ENCODE measurements at regions not wholly inside any gene's neighbourhood (a gene's known extent, or its start where the extent isn't known, plus 50 kb on each side); places are given as distances from the start of the nearest gene placed in this dataset.

DNA sequence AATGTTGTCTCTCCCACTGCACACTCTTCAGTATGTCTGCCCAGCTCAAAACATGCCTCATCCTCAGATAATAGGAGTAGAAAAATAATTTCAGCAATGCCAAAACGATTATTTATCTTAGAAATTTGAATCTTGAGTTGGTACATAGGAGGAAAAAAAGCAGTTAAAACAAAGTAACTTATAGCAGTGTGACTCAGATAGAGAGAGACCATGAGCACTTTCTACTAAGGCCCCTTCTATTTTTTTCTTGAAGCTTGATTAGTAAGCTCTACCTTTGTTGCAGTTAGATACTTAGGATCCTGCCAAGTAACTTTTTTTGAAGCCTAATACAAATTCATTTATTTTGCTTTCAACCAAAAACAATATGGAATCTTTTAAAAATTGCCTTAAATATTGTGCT lies 212.3 kb downstream of the MAD2L1 start:
- 33 to 47% methylated on average over 1 of the region's 1 CpG for WGBS, 2 donors
- Histone ChIP-seq H3K27me3 (ENCODE audit: control insufficient read depth in 3 of 3, insufficient read depth in 3 of 3, low read length in 2 of 3) (no peaks in the 10 kb centered on the region), H3K36me3 (ENCODE audit: control insufficient read depth in 4 of 4, insufficient read depth in 4 of 4, low read length in 4 of 4) (no peaks in the 10 kb centered on the region), H3K4me3 (no peak overlapping the region), H3K27ac (ENCODE audit: low read depth in 1 of 2, low read length in 1 of 2) (no peak overlapping the region), H3K4me1 (ENCODE audit: control insufficient read depth in 5 of 5, insufficient read depth in 5 of 5, low read length in 5 of 5) (no peaks in the 10 kb centered on the region), H3K9me3 (ENCODE audit: control insufficient read depth in 4 of 4, insufficient read depth in 3 of 4, low read length in 3 of 4) (no peaks in the 10 kb centered on the region), H3K9ac (ENCODE audit: insufficient read depth in 1 of 2, low read length in 2 of 2) (no peak overlapping the region)
- DNase-seq, result no peak
- no peak for ATAC-seq (ENCODE audit: insufficient read depth, low FRiP score)
- no peak for TF ChIP-seq CTCF (IDR thresholded peaks at IDR 0.05; ENCODE audit: control extremely low read depth, extremely low read depth)

- no peaks in the 10 kb centered on the region for H3K4me1 ChIP-seq (ENCODE audit: control insufficient read depth in 5 of 5, insufficient read depth in 5 of 5, low read length in 5 of 5)
- no peak overlapping the region for H3K27ac ChIP-seq (ENCODE audit: low read depth in 1 of 2, low read length in 1 of 2)
- no peak overlapping the region for H3K4me3 ChIP-seq
- no peaks in the 10 kb centered on the region for H3K36me3 ChIP-seq (ENCODE audit: control insufficient read depth in 4 of 4, insufficient read depth in 4 of 4, low read length in 4 of 4)
- no peak overlapping the region for H3K9ac ChIP-seq (ENCODE audit: insufficient read depth in 1 of 2, low read length in 2 of 2)
- no peak for ATAC-seq (ENCODE audit: insufficient read depth, low FRiP score)
- no peak for TF ChIP-seq CTCF (IDR thresholded peaks at IDR 0.05; ENCODE audit: control extremely low read depth, extremely low read depth)
- H3K27me3 ChIP-seq (ENCODE audit: control insufficient read depth in 3 of 3, insufficient read depth in 3 of 3, low read length in 2 of 3), result no peaks in the 10 kb centered on the region
- peaks cover 0 to 3% (median 0%) of the 10 kb centered on the region in 4 donors for H3K9me3 ChIP-seq (ENCODE audit: control insufficient read depth in 4 of 4, insufficient read depth in 3 of 4, low read length in 3 of 4)
- DNase-seq, result no peak
- 88 to 89% methylated on average over 2 of the region's 2 CpGs for WGBS, 2 donors
These were observed 215.0 kb downstream of the MAD2L1 start for GRCh38 chr4:119851649-119852048.

DNA sequence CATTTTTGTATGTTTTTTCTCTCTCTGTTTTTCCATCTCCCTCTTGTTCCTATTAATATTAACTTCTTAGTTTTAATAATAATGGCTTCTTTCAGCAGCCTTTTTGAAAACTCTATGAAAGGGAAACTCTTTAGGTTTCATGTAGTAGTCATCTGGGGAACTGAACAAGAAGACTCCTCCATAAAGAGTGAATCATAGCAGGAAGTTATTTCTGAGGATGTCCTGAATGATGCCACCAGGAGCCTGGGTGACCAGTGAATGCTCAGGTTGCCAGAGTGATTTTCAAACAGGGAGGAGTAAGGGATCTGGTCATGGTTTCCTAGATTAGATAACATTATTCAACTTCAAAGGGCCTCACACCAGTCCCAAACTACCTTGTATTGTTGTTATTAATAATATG lies 212.8 kb upstream of the PDE5A start:
- DNase-seq (no peak), ATAC-seq (ENCODE audit: insufficient read depth, low FRiP score) (no peak)
- no peak overlapping the region for H3K4me3 ChIP-seq
- TF ChIP-seq CTCF (IDR thresholded peaks at IDR 0.05; ENCODE audit: control extremely low read depth, extremely low read depth), result no peak
- no peaks in the 10 kb centered on the region for H3K9me3 ChIP-seq (ENCODE audit: control insufficient read depth in 4 of 4, insufficient read depth in 3 of 4, low read length in 3 of 4)
- H3K9ac ChIP-seq (ENCODE audit: insufficient read depth in 1 of 2, low read length in 2 of 2), result no peak overlapping the region
- H3K27ac ChIP-seq (ENCODE audit: low read depth in 1 of 2, low read length in 1 of 2), result no peak overlapping the region
- no peaks in the 10 kb centered on the region for H3K27me3 ChIP-seq (ENCODE audit: control insufficient read depth in 3 of 3, insufficient read depth in 3 of 3, low read length in 2 of 3)
- no peaks in the 10 kb centered on the region for H3K4me1 ChIP-seq (ENCODE audit: control insufficient read depth in 5 of 5, insufficient read depth in 5 of 5, low read length in 5 of 5)
- no peaks in the 10 kb centered on the region for H3K36me3 ChIP-seq (ENCODE audit: control insufficient read depth in 4 of 4, insufficient read depth in 4 of 4, low read length in 4 of 4)

DNA sequence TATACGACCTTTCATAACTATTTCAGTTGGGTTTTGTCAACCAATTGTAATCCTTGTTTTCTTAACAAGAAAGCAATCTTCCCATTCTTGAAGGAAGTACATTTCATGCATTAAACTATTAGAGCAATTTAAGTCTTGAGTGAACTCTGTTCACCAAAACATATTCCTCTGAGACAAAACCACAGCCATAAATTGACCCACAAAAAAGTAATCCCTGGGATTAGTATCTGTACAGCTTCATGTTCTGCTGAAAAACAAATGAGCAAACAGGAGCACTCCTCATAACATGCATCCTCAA lies 207.0 kb upstream of the PDE5A start:
- DNase-seq, result no peak
- H3K36me3 ChIP-seq (ENCODE audit: control insufficient read depth in 4 of 4, insufficient read depth in 4 of 4, low read length in 4 of 4), result no peaks in the 10 kb centered on the region
- no peak for ATAC-seq (ENCODE audit: insufficient read depth, low FRiP score)
- no peak overlapping the region for H3K4me3 ChIP-seq
- no peaks in the 10 kb centered on the region for H3K27me3 ChIP-seq (ENCODE audit: control insufficient read depth in 3 of 3, insufficient read depth in 3 of 3, low read length in 2 of 3)
- no peaks in the 10 kb centered on the region for H3K9me3 ChIP-seq (ENCODE audit: control insufficient read depth in 4 of 4, insufficient read depth in 3 of 4, low read length in 3 of 4)
- WGBS, 2 donors, result 68 to 93% methylated on average over 1 of the region's 1 CpG
- TF ChIP-seq CTCF (IDR thresholded peaks at IDR 0.05; ENCODE audit: control extremely low read depth, extremely low read depth), result no peak
- H3K4me1 ChIP-seq (ENCODE audit: control insufficient read depth in 5 of 5, insufficient read depth in 5 of 5, low read length in 5 of 5), result peaks cover 0 to 6% (median 0%) of the 10 kb centered on the region in 5 donors
- no peak overlapping the region for H3K9ac ChIP-seq (ENCODE audit: insufficient read depth in 1 of 2, low read length in 2 of 2)
- no peak overlapping the region for H3K27ac ChIP-seq (ENCODE audit: low read depth in 1 of 2, low read length in 1 of 2)
